ENCODE measurements at regions not wholly inside any gene's neighbourhood (a gene's known extent, or its start where the extent isn't known, plus 50 kb on each side); places are given as distances from the start of the nearest gene placed in this dataset.

DNA sequence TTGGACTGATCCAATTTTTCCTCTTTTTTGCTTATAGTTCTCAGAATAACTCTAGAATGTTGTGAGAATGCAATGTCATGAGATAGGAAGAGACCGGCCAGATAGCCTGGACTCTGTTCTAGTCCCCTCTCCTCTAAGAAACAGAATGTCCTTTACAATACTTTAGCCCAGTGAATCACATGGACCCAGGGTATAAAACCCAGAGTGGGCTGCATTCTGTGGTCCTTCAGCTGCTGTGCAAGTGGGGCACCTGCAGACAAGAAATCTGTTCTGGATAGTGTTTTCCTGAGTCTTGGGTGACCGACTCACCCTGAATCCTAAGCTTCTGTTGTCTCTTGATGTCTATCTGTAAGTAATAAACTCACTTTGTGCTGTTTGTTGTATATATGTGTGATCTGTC is 368.6 kb upstream of the DPH6 start:
- TF ChIP-seq, protein P1, sequence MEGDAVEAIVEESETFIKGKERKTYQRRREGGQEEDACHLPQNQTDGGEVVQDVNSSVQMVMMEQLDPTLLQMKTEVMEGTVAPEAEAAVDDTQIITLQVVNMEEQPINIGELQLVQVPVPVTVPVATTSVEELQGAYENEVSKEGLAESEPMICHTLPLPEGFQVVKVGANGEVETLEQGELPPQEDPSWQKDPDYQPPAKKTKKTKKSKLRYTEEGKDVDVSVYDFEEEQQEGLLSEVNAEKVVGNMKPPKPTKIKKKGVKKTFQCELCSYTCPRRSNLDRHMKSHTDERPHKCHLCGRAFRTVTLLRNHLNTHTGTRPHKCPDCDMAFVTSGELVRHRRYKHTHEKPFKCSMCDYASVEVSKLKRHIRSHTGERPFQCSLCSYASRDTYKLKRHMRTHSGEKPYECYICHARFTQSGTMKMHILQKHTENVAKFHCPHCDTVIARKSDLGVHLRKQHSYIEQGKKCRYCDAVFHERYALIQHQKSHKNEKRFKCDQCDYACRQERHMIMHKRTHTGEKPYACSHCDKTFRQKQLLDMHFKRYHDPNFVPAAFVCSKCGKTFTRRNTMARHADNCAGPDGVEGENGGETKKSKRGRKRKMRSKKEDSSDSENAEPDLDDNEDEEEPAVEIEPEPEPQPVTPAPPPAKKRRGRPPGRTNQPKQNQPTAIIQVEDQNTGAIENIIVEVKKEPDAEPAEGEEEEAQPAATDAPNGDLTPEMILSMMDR (IDR thresholded peaks at IDR 0.05): no peak
- H3K4me1 ChIP-seq: no peaks in the 10 kb centered on the region
- no peak for DNase-seq (ENCODE audit: low spot score)
- H3K9me3 ChIP-seq: peaks cover 4 to 5% of the 10 kb centered on the region in 2 donors
- no peak overlapping the region for H3K4me3 ChIP-seq
- no peaks in the 10 kb centered on the region for H3K27me3 ChIP-seq
- no peak overlapping the region for H3K27ac ChIP-seq
- no peaks in the 10 kb centered on the region for H3K36me3 ChIP-seq

DNA sequence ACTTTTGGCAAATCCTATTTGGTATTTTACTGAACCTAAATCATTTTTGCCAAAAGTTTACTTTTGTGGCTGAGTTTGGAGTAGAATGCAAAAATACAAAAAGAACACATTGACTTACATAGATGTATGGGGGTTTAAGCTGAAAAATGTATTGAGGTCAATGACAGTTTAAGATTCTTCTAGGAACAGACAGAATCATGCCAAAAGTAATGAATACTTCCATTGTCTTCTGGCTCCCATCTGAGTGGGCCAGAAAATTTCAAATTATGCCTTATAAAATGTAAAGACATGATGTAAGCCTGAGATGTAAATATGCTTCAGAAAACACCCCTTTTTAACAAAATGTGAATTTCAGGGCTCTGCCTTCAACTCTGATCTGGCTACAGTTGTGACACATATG is 375.1 kb upstream of the DPH6 start:
- no peaks in the 10 kb centered on the region for H3K4me1 ChIP-seq
- no peak overlapping the region for H3K4me3 ChIP-seq
- no peak overlapping the region for H3K27ac ChIP-seq
- no peaks in the 10 kb centered on the region for H3K9me3 ChIP-seq
- TF ChIP-seq, protein P1 (IDR thresholded peaks at IDR 0.05): no peak
- no peak for DNase-seq (ENCODE audit: low spot score)
- no peaks in the 10 kb centered on the region for H3K36me3 ChIP-seq
- H3K27me3 ChIP-seq: no peaks in the 10 kb centered on the region

DNA sequence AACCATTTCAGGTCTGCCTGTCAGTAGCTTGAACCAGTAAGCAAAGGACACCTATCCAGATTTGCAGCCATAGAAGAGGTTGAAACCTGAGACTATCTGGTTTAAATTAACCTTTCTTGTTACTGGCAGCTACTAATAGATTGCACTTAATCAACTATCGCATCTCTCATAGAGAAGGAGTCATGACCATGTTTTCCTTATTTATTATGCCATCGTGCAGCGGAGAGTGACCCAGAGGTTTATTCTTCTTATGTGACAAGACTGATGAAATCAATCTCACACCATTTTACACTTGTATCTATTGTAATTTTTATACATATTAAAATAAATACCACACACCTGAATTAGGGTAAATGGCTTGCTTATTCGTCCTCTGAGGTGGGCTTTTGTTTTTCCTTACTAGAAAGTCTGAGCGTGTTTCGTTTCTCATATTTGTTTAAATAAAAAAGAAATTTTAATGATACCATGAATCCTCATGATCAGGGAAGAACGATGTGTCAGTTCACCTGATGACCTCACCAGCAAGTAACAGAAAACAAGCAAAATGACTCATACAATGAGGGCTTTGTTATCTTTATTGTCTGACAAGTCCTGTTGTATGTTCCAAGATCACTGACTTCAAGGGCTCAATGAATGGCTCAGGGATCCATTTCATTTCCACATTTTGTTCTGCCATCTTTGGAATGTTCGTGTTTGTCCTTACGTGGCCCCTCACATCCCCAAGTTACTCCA is 379.5 kb upstream of the DPH6 start:
- Histone ChIP-seq H3K27ac (no peak overlapping the region), H3K27me3 (no peaks in the 10 kb centered on the region), H3K36me3 (no peaks in the 10 kb centered on the region), H3K9me3 (no peaks in the 10 kb centered on the region), H3K4me3 (no peak overlapping the region), H3K4me1 (no peaks in the 10 kb centered on the region)
- TF ChIP-seq, protein P1 (IDR thresholded peaks at IDR 0.05): no peak
- no peak for DNase-seq (ENCODE audit: low spot score)

DNA sequence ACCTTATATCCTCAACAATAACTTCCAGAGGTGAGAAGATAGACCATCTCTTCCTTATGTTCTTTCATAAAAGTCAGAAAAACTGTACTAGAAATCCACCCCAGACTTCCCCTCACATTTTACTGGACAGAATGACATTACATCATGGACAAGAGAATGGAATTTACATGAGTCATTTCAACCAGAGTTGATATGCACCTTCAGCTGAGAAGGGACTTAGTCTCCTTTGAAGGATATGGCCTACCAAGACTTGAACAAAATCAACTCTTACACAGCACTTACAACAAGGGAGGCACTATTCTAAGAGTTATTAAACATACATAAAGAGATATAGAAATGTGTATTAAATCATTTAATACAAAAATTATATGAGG is 380.0 kb upstream of the DPH6 start:
- Histone ChIP-seq H3K4me1 (no peaks in the 10 kb centered on the region), H3K36me3 (no peaks in the 10 kb centered on the region), H3K27me3 (no peaks in the 10 kb centered on the region), H3K9me3 (no peaks in the 10 kb centered on the region), H3K4me3 (no peak overlapping the region), H3K27ac (no peak overlapping the region)
- TF ChIP-seq, protein P1 (IDR thresholded peaks at IDR 0.05): no peak
- DNase-seq (ENCODE audit: low spot score): no peak

DNA sequence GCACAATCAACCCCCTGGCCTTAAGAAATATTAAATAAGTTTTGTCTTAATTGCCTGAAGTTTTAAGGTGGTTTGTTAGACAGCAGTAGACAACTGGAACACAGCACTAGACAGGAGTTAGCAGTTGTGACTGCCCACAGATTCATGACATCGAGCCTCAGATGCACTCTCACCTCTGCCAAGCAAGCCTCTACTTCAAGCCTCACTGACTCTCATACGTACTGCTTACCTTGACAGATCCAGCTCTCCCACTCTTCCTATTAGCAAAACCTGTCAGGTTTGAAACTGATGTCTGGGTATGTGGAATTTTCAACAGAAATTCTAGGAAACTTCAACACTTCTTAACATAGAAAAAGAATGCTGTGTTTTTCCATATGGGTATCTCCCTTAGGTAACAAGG is 382.9 kb upstream of the DPH6 start:
- H3K4me3 ChIP-seq: no peak overlapping the region
- H3K4me1 ChIP-seq: no peaks in the 10 kb centered on the region
- H3K9me3 ChIP-seq: no peaks in the 10 kb centered on the region
- TF ChIP-seq, protein P1 (IDR thresholded peaks at IDR 0.05): no peak
- H3K27ac ChIP-seq: no peak overlapping the region
- no peaks in the 10 kb centered on the region for H3K27me3 ChIP-seq
- DNase-seq (ENCODE audit: low spot score): no peak
- H3K36me3 ChIP-seq: no peaks in the 10 kb centered on the region

Measured in right atrium auricular region (tissue), 2 donors.